ENCODE measurements at regions not wholly inside any gene's neighbourhood (a gene's known extent, or its start where the extent isn't known, plus 50 kb on each side); places are given as distances from the start of the nearest gene placed in this dataset.
"Not testable (repeated sequence)": the region's sequence is repeated elsewhere in the genome, so short reads cannot be mapped to it uniquely, and the experiment has no call there.

GRCh38 chrX:497186-498014 lies 110.7 kb upstream of the PPP2R3B start:
- Histone ChIP-seq H3K4me3 (ENCODE audit: low read depth in 1 of 2, low read length in 2 of 2) (no peak overlapping the region), H3K36me3 (ENCODE audit: control insufficient read depth in 1 of 2, insufficient read depth in 2 of 2, low read length in 2 of 2) (no peaks in the 10 kb centered on the region), H3K27ac (ENCODE audit: low read depth, low read length) (no peak overlapping the region), H3K27me3 (ENCODE audit: control insufficient read depth in 1 of 2, insufficient read depth in 2 of 2, low read length in 2 of 2) (no peaks in the 10 kb centered on the region), H3K4me1 (ENCODE audit: control insufficient read depth in 1 of 2, insufficient read depth in 2 of 2, low read length in 2 of 2) (no peaks in the 10 kb centered on the region), H3K9ac (ENCODE audit: low read depth in 1 of 2, low read length in 2 of 2) (no peak overlapping the region), H3K9me3 (ENCODE audit: control insufficient read depth in 1 of 2, low read length in 2 of 2) (peaks cover 0 to 10% of the 10 kb centered on the region in 2 donors)

- H3K4me1 ChIP-seq (ENCODE audit: control insufficient read depth in 1 of 2, insufficient read depth in 2 of 2, low read length in 2 of 2); H3K27ac ChIP-seq (ENCODE audit: low read depth, low read length); H3K9ac ChIP-seq (ENCODE audit: low read depth in 1 of 2, low read length in 2 of 2); H3K36me3 ChIP-seq (ENCODE audit: control insufficient read depth in 1 of 2, insufficient read depth in 2 of 2, low read length in 2 of 2); H3K4me3 ChIP-seq (ENCODE audit: low read depth in 1 of 2, low read length in 2 of 2); H3K27me3 ChIP-seq (ENCODE audit: control insufficient read depth in 1 of 2, insufficient read depth in 2 of 2, low read length in 2 of 2): not testable (repeated sequence)
- peaks cover 0 to 12% of the 10 kb centered on the region in 2 donors for H3K9me3 ChIP-seq (ENCODE audit: control insufficient read depth in 1 of 2, low read length in 2 of 2)
These were observed 112.2 kb upstream of the PPP2R3B start for GRCh38 chrX:498901-499300.

GRCh38 chrX:499870-500364 lies 113.2 kb upstream of the PPP2R3B start:
- Histone ChIP-seq H3K9ac (ENCODE audit: low read depth in 1 of 2, low read length in 2 of 2) (no peak overlapping the region), H3K36me3 (ENCODE audit: control insufficient read depth in 1 of 2, insufficient read depth in 2 of 2, low read length in 2 of 2) (no peaks in the 10 kb centered on the region), H3K4me3 (ENCODE audit: low read depth in 1 of 2, low read length in 2 of 2) (no peak overlapping the region), H3K27ac (ENCODE audit: low read depth, low read length) (no peak overlapping the region), H3K9me3 (ENCODE audit: control insufficient read depth in 1 of 2, low read length in 2 of 2) (peaks cover 0 to 10% of the 10 kb centered on the region in 2 donors), H3K27me3 (ENCODE audit: control insufficient read depth in 1 of 2, insufficient read depth in 2 of 2, low read length in 2 of 2) (no peaks in the 10 kb centered on the region), H3K4me1 (ENCODE audit: control insufficient read depth in 1 of 2, insufficient read depth in 2 of 2, low read length in 2 of 2) (no peaks in the 10 kb centered on the region)

DNA sequence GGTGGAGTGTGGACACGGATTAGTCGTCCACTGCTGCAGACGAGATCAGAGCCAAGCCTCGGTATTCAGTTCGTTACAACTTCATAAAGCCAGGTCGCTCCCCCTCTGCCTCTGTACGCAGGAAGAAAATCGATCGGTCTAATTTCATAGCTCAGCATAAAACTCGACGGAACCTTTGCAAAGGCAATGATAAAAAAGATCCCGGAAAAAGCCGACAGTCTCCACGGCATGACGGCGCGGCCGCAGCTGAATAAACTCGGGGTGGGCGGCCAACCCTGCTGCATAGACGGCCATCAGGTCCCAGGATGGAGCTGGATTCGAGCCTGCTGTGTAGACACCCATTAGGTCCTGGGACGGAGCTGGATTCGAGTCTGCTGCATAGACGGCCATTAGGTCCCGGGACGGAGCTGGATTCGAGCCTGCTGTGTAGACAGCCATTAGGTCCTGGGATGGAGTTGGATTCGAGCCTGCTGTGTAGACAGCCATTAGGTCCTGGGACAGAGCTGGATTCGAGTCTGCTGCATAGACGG lies 113.8 kb upstream of the PPP2R3B start:
- H3K9ac ChIP-seq (ENCODE audit: low read depth in 1 of 2, low read length in 2 of 2) = no peak overlapping the region
- no peak overlapping the region for H3K27ac ChIP-seq (ENCODE audit: low read depth, low read length)
- peaks cover 0 to 10% of the 10 kb centered on the region in 2 donors for H3K9me3 ChIP-seq (ENCODE audit: control insufficient read depth in 1 of 2, low read length in 2 of 2)
- H3K4me1 ChIP-seq (ENCODE audit: control insufficient read depth in 1 of 2, insufficient read depth in 2 of 2, low read length in 2 of 2) = no peaks in the 10 kb centered on the region
- H3K36me3 ChIP-seq (ENCODE audit: control insufficient read depth in 1 of 2, insufficient read depth in 2 of 2, low read length in 2 of 2) = no peaks in the 10 kb centered on the region
- no peak overlapping the region for H3K4me3 ChIP-seq (ENCODE audit: low read depth in 1 of 2, low read length in 2 of 2)
- no peaks in the 10 kb centered on the region for H3K27me3 ChIP-seq (ENCODE audit: control insufficient read depth in 1 of 2, insufficient read depth in 2 of 2, low read length in 2 of 2)

DNA sequence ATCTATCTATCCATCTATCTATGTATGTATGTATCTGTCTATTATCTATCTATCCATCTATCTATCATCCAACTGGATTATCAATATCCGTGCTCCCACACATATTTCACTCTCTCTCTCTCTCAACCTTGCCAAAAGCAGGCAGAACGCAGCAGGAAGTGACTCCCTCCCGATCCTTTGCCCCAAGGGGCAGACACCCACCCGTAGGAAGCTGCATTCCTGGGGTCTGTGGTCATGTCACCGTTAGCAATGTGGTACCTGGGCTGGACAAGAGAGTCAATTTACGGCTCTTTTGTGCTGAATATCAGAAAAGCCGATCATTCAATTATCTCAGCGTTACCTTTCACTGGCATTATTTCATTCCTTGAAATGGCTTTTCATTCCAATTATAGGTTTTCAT lies 119.6 kb upstream of the PPP2R3B start:
- no peaks in the 10 kb centered on the region for H3K4me1 ChIP-seq (ENCODE audit: control insufficient read depth in 1 of 2, insufficient read depth in 2 of 2, low read length in 2 of 2)

DNA sequence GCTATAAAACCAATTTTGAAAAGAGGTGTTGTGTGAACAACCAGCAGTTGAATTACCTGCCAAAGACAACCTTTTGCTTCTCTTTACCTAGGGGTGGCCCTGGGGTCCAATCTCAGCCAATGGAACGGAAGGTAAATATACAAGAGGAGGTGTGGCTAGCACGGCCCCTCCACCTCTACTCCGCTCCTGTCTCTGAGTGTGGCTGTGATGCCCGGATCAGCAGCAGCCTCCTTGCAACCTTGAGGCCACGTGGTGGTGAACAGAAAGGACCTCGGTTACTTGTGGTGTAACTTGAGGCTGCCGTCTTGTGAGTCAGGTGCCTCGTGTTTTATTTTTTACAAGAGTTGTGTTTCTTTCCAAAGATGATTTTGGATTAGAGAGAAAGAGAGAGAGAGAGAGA lies 121.5 kb upstream of the PPP2R3B start:
- Histone ChIP-seq H3K9ac (ENCODE audit: low read depth in 1 of 2, low read length in 2 of 2) (no peak overlapping the region), H3K4me3 (ENCODE audit: low read depth in 1 of 2, low read length in 2 of 2) (no peak overlapping the region), H3K9me3 (ENCODE audit: control insufficient read depth in 1 of 2, low read length in 2 of 2) (peaks cover 6 to 8% of the 10 kb centered on the region in 2 donors), H3K27ac (ENCODE audit: low read depth, low read length) (no peak overlapping the region), H3K4me1 (ENCODE audit: control insufficient read depth in 1 of 2, insufficient read depth in 2 of 2, low read length in 2 of 2) (no peaks in the 10 kb centered on the region), H3K36me3 (ENCODE audit: control insufficient read depth in 1 of 2, insufficient read depth in 2 of 2, low read length in 2 of 2) (no peaks in the 10 kb centered on the region), H3K27me3 (ENCODE audit: control insufficient read depth in 1 of 2, insufficient read depth in 2 of 2, low read length in 2 of 2) (no peaks in the 10 kb centered on the region)

More for the DNA sequence above, 119.6 kb upstream of the PPP2R3B start:
- H3K27ac ChIP-seq (ENCODE audit: low read depth, low read length) = no peak overlapping the region
- no peak overlapping the region for H3K9ac ChIP-seq (ENCODE audit: low read depth in 1 of 2, low read length in 2 of 2)
- no peak overlapping the region for H3K4me3 ChIP-seq (ENCODE audit: low read depth in 1 of 2, low read length in 2 of 2)
- no peaks in the 10 kb centered on the region for H3K27me3 ChIP-seq (ENCODE audit: control insufficient read depth in 1 of 2, insufficient read depth in 2 of 2, low read length in 2 of 2)
- peaks cover 6 to 12% of the 10 kb centered on the region in 2 donors for H3K9me3 ChIP-seq (ENCODE audit: control insufficient read depth in 1 of 2, low read length in 2 of 2)
- no peaks in the 10 kb centered on the region for H3K36me3 ChIP-seq (ENCODE audit: control insufficient read depth in 1 of 2, insufficient read depth in 2 of 2, low read length in 2 of 2)

DNA sequence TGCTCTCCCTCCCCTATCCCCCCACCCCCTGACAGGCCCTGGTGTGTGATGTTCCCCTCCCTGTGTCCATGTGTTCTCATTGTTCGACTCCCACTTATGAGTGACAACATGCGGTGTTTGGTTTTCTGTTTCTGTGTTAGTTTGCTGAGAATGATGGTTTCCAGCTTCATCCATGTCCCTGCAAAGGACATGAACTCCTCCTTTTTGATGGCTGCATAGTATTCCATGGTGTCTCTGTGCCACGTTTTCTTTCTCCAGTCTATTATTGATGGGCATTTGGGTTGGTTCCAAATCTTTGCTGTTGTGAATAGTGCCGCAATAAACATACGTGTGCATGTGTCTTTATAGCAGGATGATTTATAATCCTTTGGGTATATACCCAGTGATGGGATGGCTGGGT lies 121.8 kb upstream of the SHOX start:
- not testable (repeated sequence) for H3K36me3 ChIP-seq (ENCODE audit: control insufficient read depth in 1 of 2, insufficient read depth in 2 of 2, low read length in 2 of 2); H3K9ac ChIP-seq (ENCODE audit: low read depth in 1 of 2, low read length in 2 of 2); H3K4me1 ChIP-seq (ENCODE audit: control insufficient read depth in 1 of 2, insufficient read depth in 2 of 2, low read length in 2 of 2); H3K4me3 ChIP-seq (ENCODE audit: low read depth in 1 of 2, low read length in 2 of 2); H3K27me3 ChIP-seq (ENCODE audit: control insufficient read depth in 1 of 2, insufficient read depth in 2 of 2, low read length in 2 of 2); H3K27ac ChIP-seq (ENCODE audit: low read depth, low read length); H3K9me3 ChIP-seq (ENCODE audit: control insufficient read depth in 1 of 2, low read length in 2 of 2)

DNA sequence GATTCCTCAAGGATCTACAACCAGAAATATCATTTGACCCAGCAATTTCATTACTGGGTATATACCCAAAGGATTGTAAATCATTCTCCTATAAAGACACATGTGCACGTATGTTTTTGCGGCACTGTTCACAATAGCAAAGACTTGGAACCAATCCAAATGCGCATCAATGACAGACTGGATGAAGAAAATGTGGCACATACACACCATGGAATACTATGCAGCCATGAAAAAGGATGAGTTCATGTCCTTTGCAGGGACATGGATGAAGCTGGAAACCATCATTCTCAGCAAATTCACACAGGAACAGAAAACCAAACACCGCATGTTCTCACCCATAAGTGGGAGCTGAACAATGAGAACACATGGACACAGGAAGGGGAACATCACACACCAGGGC lies 119.5 kb upstream of the SHOX start:
- not testable (repeated sequence) for H3K4me3 ChIP-seq (ENCODE audit: low read depth in 1 of 2, low read length in 2 of 2); H3K27me3 ChIP-seq (ENCODE audit: control insufficient read depth in 1 of 2, insufficient read depth in 2 of 2, low read length in 2 of 2); H3K4me1 ChIP-seq (ENCODE audit: control insufficient read depth in 1 of 2, insufficient read depth in 2 of 2, low read length in 2 of 2); H3K9ac ChIP-seq (ENCODE audit: low read depth in 1 of 2, low read length in 2 of 2); H3K9me3 ChIP-seq (ENCODE audit: control insufficient read depth in 1 of 2, low read length in 2 of 2); H3K36me3 ChIP-seq (ENCODE audit: control insufficient read depth in 1 of 2, insufficient read depth in 2 of 2, low read length in 2 of 2); H3K27ac ChIP-seq (ENCODE audit: low read depth, low read length)

GRCh38 chrX:518319-518718 lies 112.3 kb upstream of the SHOX start:
- H3K4me1 ChIP-seq (ENCODE audit: control insufficient read depth in 1 of 2, insufficient read depth in 2 of 2, low read length in 2 of 2) = no peaks in the 10 kb centered on the region
- no peaks in the 10 kb centered on the region for H3K27me3 ChIP-seq (ENCODE audit: control insufficient read depth in 1 of 2, insufficient read depth in 2 of 2, low read length in 2 of 2)
- no peak overlapping the region for H3K27ac ChIP-seq (ENCODE audit: low read depth, low read length)
- H3K9ac ChIP-seq (ENCODE audit: low read depth in 1 of 2, low read length in 2 of 2) = no peak overlapping the region
- H3K9me3 ChIP-seq (ENCODE audit: control insufficient read depth in 1 of 2, low read length in 2 of 2) = no peaks in the 10 kb centered on the region
- H3K36me3 ChIP-seq (ENCODE audit: control insufficient read depth in 1 of 2, insufficient read depth in 2 of 2, low read length in 2 of 2) = no peaks in the 10 kb centered on the region
- no peak overlapping the region for H3K4me3 ChIP-seq (ENCODE audit: low read depth in 1 of 2, low read length in 2 of 2)

GRCh38 chrX:519741-520140 lies 110.8 kb upstream of the SHOX start:
- Histone ChIP-seq H3K4me1 (ENCODE audit: control insufficient read depth in 1 of 2, insufficient read depth in 2 of 2, low read length in 2 of 2) (no peaks in the 10 kb centered on the region), H3K9me3 (ENCODE audit: control insufficient read depth in 1 of 2, low read length in 2 of 2) (peaks cover 0 to 7% of the 10 kb centered on the region in 2 donors), H3K36me3 (ENCODE audit: control insufficient read depth in 1 of 2, insufficient read depth in 2 of 2, low read length in 2 of 2) (no peaks in the 10 kb centered on the region), H3K9ac (ENCODE audit: low read depth in 1 of 2, low read length in 2 of 2) (no peak overlapping the region), H3K27me3 (ENCODE audit: control insufficient read depth in 1 of 2, insufficient read depth in 2 of 2, low read length in 2 of 2) (no peaks in the 10 kb centered on the region), H3K4me3 (ENCODE audit: low read depth in 1 of 2, low read length in 2 of 2) (no peak overlapping the region), H3K27ac (ENCODE audit: low read depth, low read length) (no peak overlapping the region)
